Epithelial cell of prostate (primary cell): ENCODE measurements at regions not wholly inside any gene's neighbourhood (a gene's known extent, or its start where the extent isn't known, plus 50 kb on each side); places are given as distances from the start of the nearest gene placed in this dataset.

Source experiments
- DNase-seq: peaks from one replicate; pipeline ENCODE4 v3.0.0-alpha.2; 2011; ENCODE audit warnings: low read depth, low spot score
- H3K27ac ChIP-seq: fragments of 450-650 bp; 2 replicates; pipeline ENCODE4 v1.5.1; 2017; ENCODE audit warnings: mild to moderate bottlenecking

DNA sequence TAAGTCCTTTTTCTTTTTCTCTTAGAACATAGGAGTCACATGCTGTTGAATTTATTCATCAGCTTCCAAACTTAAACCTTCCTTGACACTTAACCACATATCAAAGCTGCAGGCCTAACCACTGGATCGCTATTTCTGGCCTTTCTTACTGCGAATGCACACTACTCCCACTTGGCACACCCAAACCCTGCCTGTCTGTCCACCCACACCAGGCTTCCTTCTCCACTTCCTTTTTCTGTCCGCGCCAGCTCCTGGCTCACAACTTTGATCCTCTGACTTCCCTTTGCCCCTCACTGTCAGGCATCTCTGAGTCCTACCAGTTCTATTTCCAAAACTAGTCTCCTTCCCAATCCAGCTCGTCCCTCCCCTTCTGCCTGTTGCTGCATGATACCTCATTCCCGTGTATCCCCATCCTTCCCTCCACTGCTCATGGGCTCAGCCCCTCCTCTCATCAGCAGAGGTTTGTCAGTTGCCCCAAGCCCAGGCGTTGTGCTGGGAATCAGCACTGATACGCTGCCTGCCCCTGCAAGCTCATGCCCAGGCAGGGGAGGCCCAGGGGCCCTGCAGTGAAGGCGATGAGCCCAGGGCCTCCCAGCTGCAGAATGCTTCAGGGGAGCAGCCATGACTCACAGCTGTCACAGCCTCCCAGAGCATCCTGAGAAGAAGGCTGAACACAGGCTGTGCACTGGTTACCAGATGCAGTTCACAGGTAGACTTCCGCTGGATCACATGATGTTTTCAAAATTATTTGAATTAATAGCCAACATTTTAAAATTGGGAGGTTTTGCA, 179.8 kb downstream of the KATNIP start:
- H3K27ac ChIP-seq, result no peak overlapping the region
- DNase-seq, result no peak

DNA sequence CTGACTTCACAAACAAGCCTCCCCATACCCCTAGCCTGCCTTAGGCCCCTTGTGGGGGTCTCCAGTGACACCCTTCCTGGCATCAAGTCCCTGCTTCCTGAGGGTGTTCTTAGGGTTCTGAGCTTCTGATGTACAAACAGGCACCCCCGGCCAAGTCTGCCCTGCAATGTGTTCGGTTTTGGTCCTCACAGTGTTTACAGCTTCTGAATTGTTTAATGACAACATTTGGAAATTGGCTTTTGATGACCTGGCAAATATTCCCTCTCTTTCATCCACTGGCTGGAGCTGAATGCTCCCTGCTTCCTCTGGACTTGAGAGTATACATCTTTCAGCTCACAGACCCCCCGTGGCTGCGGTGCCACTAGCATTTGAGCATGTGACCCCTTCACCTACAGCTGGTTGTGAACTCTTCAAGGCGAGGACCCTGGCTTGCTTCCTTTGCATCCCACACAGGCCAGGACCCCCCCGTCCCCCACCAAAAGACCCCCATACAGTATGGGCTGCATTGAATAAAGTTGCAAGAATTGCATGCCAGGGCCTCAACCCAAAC, 180.8 kb downstream of the KATNIP start:
- no peak for DNase-seq
- no peak overlapping the region for H3K27ac ChIP-seq

DNA sequence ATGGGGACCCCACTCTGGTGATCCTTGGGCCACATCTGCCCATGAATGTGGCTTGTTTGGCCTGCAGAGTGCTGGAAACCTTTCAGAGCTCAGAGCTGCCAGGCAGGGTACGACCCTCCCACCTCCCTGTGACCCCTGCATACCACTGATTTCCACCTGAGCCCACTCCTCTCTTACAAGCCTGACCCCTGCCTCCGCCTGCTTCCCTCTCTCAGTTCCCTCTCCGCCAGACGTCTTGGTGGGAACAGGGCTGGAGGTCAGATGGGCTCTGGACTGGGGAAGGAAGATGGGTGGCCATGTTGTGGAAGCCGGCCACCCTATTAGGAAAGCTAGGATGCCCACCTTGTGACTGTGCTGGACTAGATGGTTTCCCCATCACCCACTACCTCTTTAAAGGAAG, 185.1 kb downstream of the KATNIP start:
- no peak for DNase-seq
- no peak overlapping the region for H3K27ac ChIP-seq

DNA sequence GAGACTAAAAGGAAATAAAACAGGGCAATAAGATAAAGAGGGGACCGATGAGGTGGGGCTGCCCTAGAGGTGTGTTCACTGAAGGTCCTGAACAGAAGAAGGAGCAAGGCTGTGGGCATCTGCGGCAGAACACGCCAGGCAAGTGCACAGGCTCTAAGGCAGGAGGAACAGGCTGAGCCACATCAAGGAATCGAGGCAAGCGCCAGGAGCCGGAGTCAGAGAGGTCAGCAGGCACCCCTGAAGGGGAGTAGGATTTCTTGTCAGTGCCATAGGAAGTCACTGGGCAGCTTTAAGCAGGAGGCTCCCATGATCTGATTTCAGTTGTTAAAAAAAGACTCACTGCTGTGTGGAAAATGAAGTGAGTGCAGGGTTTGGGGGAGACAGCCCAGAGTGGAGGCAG, 186.5 kb downstream of the KATNIP start:
- no peak overlapping the region for H3K27ac ChIP-seq
- DNase-seq, result no peak

DNA sequence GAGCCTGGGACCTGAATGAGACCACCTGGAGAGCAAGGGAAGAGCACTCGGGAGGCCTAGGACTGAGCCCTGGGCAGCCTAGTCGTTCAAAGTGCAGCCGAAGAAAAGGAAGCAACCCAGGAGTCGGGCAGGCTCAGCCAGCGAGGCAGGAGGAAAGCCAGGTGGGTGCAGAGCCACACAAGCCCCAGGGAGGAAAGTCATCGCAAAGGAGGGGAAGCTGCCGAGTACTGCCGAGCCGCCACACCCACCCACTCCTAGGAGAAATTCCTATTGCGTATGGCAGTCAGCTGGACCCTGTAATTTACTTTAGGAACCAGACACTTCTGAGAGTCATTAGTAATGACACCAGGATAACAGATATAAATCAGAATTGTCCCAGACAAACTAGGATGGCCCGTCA, 187.6 kb downstream of the KATNIP start:
- H3K27ac ChIP-seq, result no peak overlapping the region
- no peak for DNase-seq
